H9 (cell line): ENCODE measurements at regions not wholly inside any gene's neighbourhood (a gene's known extent, or its start where the extent isn't known, plus 50 kb on each side); places are given as distances from the start of the nearest gene placed in this dataset.

Source experiments
- DNase-seq: peaks from one replicate; pipeline ENCODE4 v3.0.0-alpha.2; 2017
- H2AFZ ChIP-seq: one replicate; pipeline ENCODE4 v1.6.1; 2013; ENCODE audit warnings: mild to moderate bottlenecking, low read length, control low read depth, moderate library complexity
- H2AK5ac ChIP-seq: 2 replicates; pipeline ENCODE4 v1.6.1; 2013; ENCODE audit warnings: low read length, control low read depth, mixed read lengths; ENCODE audit not compliant: insufficient read length
- H2BK120ac ChIP-seq: one replicate; pipeline ENCODE4 v1.6.1; 2013; ENCODE audit warnings: low read depth, mild to moderate bottlenecking, low read length, control low read depth, inconsistent platforms; ENCODE audit not compliant: poor library complexity, severe bottlenecking
- H2BK12ac ChIP-seq: 2 replicates; pipeline ENCODE4 v1.6.1; 2013; ENCODE audit warnings: low read length, control low read depth, mixed read lengths, low read depth; ENCODE audit not compliant: insufficient read length
- H2BK15ac ChIP-seq: 2 replicates; pipeline ENCODE4 v1.6.1; 2013; ENCODE audit warnings: low read depth, low read length, control low read depth
- H2BK20ac ChIP-seq: one replicate; pipeline ENCODE4 v1.6.1; 2013; ENCODE audit warnings: low read depth, mild to moderate bottlenecking, low read length, control low read depth, inconsistent platforms; ENCODE audit not compliant: poor library complexity, severe bottlenecking
- H2BK5ac ChIP-seq: 2 replicates; pipeline ENCODE4 v1.6.1; 2013; ENCODE audit warnings: low read length, control low read depth, mixed read lengths; ENCODE audit not compliant: insufficient read length
- H3K14ac ChIP-seq: 2 replicates; pipeline ENCODE4 v1.6.1; 2013; ENCODE audit warnings: low read length, control low read depth; ENCODE audit not compliant: insufficient read depth
- H3K18ac ChIP-seq: 2 replicates; pipeline ENCODE4 v1.6.1; 2013; ENCODE audit warnings: low read depth, mild to moderate bottlenecking, mixed read lengths, low read length, control low read depth; ENCODE audit not compliant: insufficient read length
- H3K23ac ChIP-seq: 2 replicates; pipeline ENCODE4 v1.6.1; 2013; ENCODE audit warnings: low read length, control low read depth, mixed read lengths, low read depth; ENCODE audit not compliant: insufficient read length
- H3K23me2 ChIP-seq: 2 replicates; pipeline ENCODE4 v1.6.1; 2013; ENCODE audit warnings: low read depth, mild to moderate bottlenecking, mixed read lengths, low read length, control low read depth; ENCODE audit not compliant: insufficient read length, poor library complexity, severe bottlenecking
- H3K27ac ChIP-seq: 2 replicates; pipeline ENCODE4 v1.5.1; 2013; ENCODE audit warnings: low read length, control low read depth, mixed read lengths, low read depth; ENCODE audit not compliant: insufficient read length
- H3K27me3 ChIP-seq: 2 replicates; pipeline ENCODE4 v1.6.1; 2013; ENCODE audit warnings: low read length, control low read depth, inconsistent platforms; ENCODE audit not compliant: insufficient read depth
- H3K4ac ChIP-seq: 2 replicates; pipeline ENCODE4 v1.6.1; 2013; ENCODE audit warnings: low read depth, mild to moderate bottlenecking, control low read depth, inconsistent platforms, low read length, moderate library complexity
- H3K4me1 ChIP-seq: 2 replicates; pipeline ENCODE4 v1.6.1; 2013; ENCODE audit warnings: low read length, control low read depth, inconsistent platforms; ENCODE audit not compliant: insufficient read depth
- H3K4me2 ChIP-seq: 2 replicates; pipeline ENCODE4 v1.6.1; 2013; ENCODE audit warnings: low read length, control low read depth, mixed read lengths; ENCODE audit not compliant: insufficient read length, insufficient read depth
- H3K56ac ChIP-seq: 2 replicates; pipeline ENCODE4 v1.6.1; 2013; ENCODE audit warnings: low read depth, mild to moderate bottlenecking, mixed read lengths, low read length, control low read depth; ENCODE audit not compliant: insufficient read length
- H3K79me1 ChIP-seq: 2 replicates; pipeline ENCODE4 v1.6.1; 2013; ENCODE audit warnings: low read depth, mild to moderate bottlenecking, moderate library complexity, low read length, control low read depth, inconsistent platforms; ENCODE audit not compliant: insufficient read depth, poor library complexity, severe bottlenecking
- H3K79me2 ChIP-seq: 2 replicates; pipeline ENCODE4 v1.6.1; 2013; ENCODE audit warnings: low read length, control low read depth, inconsistent platforms; ENCODE audit not compliant: insufficient read depth
- H3K9ac ChIP-seq: 2 replicates; pipeline ENCODE4 v1.6.1; 2013; ENCODE audit warnings: low read length, control low read depth, mixed read lengths; ENCODE audit not compliant: insufficient read length; ENCODE audit errors: extremely low read depth
- H3K9me3 ChIP-seq: one replicate; pipeline ENCODE4 v1.6.1; 2013; ENCODE audit warnings: low read depth, low read length, inconsistent platforms; ENCODE audit not compliant: control insufficient read depth
- H3T11ph ChIP-seq: one replicate; pipeline ENCODE4 v1.6.1; 2013; ENCODE audit warnings: mild to moderate bottlenecking, low read length, control low read depth, inconsistent platforms
- H4K20me1 ChIP-seq: one replicate; pipeline ENCODE4 v1.6.1; 2013; ENCODE audit not compliant: control insufficient read depth, insufficient read length, insufficient read depth
- H4K5ac ChIP-seq: 2 replicates; pipeline ENCODE4 v1.6.1; 2013; ENCODE audit warnings: low read depth, mild to moderate bottlenecking, mixed read lengths, low read length, control low read depth; ENCODE audit not compliant: insufficient read length
- H4K8ac ChIP-seq: replicated peaks from 2 replicates; pipeline ENCODE4 v1.6.1; 2013; ENCODE audit warnings: low read length, control low read depth, mixed read lengths, low read depth; ENCODE audit not compliant: insufficient read length
- H4K91ac ChIP-seq: 2 replicates; pipeline ENCODE4 v1.6.1; 2013; ENCODE audit warnings: low read depth, mild to moderate bottlenecking, moderate library complexity, mixed read lengths, low read length, control low read depth; ENCODE audit not compliant: insufficient read length
- H3K27ac Mint-ChIP-seq, 3 experiments: 2 replicates in 2 of 3; 3 replicates in 1 of 3; pipeline ENCODE4 v1.8.0; 2020 to 2021; ENCODE audit warnings: mixed read lengths in 3 of 3, mild to moderate bottlenecking in 1 of 3, moderate library complexity in 1 of 3
- H3K27me3 Mint-ChIP-seq: 2 replicates; pipeline ENCODE4 v1.8.0; 2021; ENCODE audit warnings: low read depth, mild to moderate bottlenecking, moderate library complexity, mixed read lengths
- H3K36me3 Mint-ChIP-seq, 3 experiments: 2 replicates in 2 of 3; 3 replicates in 1 of 3; pipeline ENCODE4 v1.8.0; 2020 to 2021; ENCODE audit warnings: low read depth in 3 of 3, mixed read lengths in 3 of 3; ENCODE audit not compliant: insufficient read depth in 1 of 3
- H3K4me1 Mint-ChIP-seq, 2 experiments: 2 replicates each; pipeline ENCODE4 v1.8.0; 2020; ENCODE audit warnings: mixed read lengths in 2 of 2
- H3K4me3 Mint-ChIP-seq, 2 experiments: 2 replicates in 1 of 2; 3 replicates in 1 of 2; pipeline ENCODE4 v1.8.0; 2020 to 2021; ENCODE audit warnings: mild to moderate bottlenecking in 2 of 2, mixed read lengths in 2 of 2, moderate library complexity in 1 of 2
- H3K9me3 Mint-ChIP-seq, 2 experiments: 2 replicates in 1 of 2; 3 replicates in 1 of 2; pipeline ENCODE4 v1.8.0; 2020; ENCODE audit warnings: mild to moderate bottlenecking in 2 of 2, mixed read lengths in 2 of 2, moderate library complexity in 1 of 2
- WGBS: extraction: QIAGEN DNeasy Blood & Tissue Kit; methylation state at CpG from one replicate; pipeline ENCODE4 v1.1.7; 2013; ENCODE audit warnings: missing lambda C conversion rate, low lambda C conversion rate, mixed read lengths; ENCODE audit not compliant: insufficient read length; ENCODE audit errors: extremely low coverage; 5-methylcytosine and 5-hydroxymethylcytosine counted together
- TF ChIP-seq, protein P1 (sequence below): fragments of 200-600 bp; sonication (generic); conservative IDR thresholded peaks from 3 replicates; pipeline ENCODE4 v1.8.0; 2021; ENCODE audit warnings: antibody characterized with exemption, mild to moderate bottlenecking

DNA sequence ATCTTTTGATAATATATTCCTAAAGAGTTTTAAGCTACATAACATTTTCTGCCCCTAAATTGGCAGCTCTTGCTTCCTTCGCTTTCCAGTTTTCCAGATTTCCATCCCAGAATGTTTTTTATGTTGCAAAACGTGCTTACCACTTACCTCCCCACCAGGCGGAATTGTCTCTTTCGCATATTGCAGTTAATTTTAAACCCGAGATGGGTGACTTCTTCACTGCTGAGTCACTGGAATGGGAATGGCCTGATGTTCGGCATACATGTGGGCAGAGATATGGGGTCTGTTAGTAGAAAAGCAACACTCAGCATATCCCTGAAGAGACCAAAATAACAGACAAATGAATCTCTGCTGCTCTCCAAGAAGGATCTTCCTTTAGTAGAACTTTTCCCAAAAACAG lies 491.2 kb downstream of the PREX1 start:
- H2BK12ac ChIP-seq, result no peak overlapping the region
- H2AFZ ChIP-seq, result no peak overlapping the region
- H3K27me3 ChIP-seq, result no peaks in the 10 kb centered on the region
- H2AK5ac ChIP-seq, result no peak overlapping the region
- TF ChIP-seq, protein P1, sequence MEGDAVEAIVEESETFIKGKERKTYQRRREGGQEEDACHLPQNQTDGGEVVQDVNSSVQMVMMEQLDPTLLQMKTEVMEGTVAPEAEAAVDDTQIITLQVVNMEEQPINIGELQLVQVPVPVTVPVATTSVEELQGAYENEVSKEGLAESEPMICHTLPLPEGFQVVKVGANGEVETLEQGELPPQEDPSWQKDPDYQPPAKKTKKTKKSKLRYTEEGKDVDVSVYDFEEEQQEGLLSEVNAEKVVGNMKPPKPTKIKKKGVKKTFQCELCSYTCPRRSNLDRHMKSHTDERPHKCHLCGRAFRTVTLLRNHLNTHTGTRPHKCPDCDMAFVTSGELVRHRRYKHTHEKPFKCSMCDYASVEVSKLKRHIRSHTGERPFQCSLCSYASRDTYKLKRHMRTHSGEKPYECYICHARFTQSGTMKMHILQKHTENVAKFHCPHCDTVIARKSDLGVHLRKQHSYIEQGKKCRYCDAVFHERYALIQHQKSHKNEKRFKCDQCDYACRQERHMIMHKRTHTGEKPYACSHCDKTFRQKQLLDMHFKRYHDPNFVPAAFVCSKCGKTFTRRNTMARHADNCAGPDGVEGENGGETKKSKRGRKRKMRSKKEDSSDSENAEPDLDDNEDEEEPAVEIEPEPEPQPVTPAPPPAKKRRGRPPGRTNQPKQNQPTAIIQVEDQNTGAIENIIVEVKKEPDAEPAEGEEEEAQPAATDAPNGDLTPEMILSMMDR, result no peak
- H3K9me3 Mint-ChIP-seq, result peaks cover 0 to 3% of the 10 kb centered on the region in 2 experiments; a peak in 2 of 5 replicates
- no peak overlapping the region for H4K8ac ChIP-seq
- H3K27ac ChIP-seq, result no peak overlapping the region
- H3T11ph ChIP-seq, result no peak overlapping the region
- no peak overlapping the region for H3K4ac ChIP-seq
- H3K9me3 ChIP-seq, result no peaks in the 10 kb centered on the region
- H3K79me2 ChIP-seq, result no peaks in the 10 kb centered on the region
- H3K4me3 Mint-ChIP-seq, result no peak overlapping the region
- H3K18ac ChIP-seq, result no peak overlapping the region
- H2BK15ac ChIP-seq, result no peak overlapping the region
- no peak overlapping the region for H3K23ac ChIP-seq
- H3K4me2 ChIP-seq, result no peak overlapping the region
- H3K27me3 Mint-ChIP-seq, result no peaks in the 10 kb centered on the region; the same call in 1 of the 2 replicates
- H3K27ac Mint-ChIP-seq, result no peak overlapping the region
- H3K4me1 Mint-ChIP-seq, result peaks cover 26 to 32% of the 10 kb centered on the region in 2 experiments
- 0 out of 2 replicates have a peak, but pooled peaks cover 2% of the 10 kb centered on the region for H3K4me1 ChIP-seq
- H2BK20ac ChIP-seq, result no peak overlapping the region
- H2BK5ac ChIP-seq, result no peak overlapping the region
- WGBS, result no CpG with 5 or more reads among the region's 6 CpGs
- no peak overlapping the region for H4K5ac ChIP-seq
- H3K23me2 ChIP-seq, result no peaks in the 10 kb centered on the region
- H3K14ac ChIP-seq, result no peak overlapping the region
- no peak overlapping the region for H3K9ac ChIP-seq
- no peak overlapping the region for H2BK120ac ChIP-seq
- no peaks in the 10 kb centered on the region for H3K36me3 Mint-ChIP-seq
- DNase-seq, result no peak
- H3K56ac ChIP-seq, result no peak overlapping the region
- H4K91ac ChIP-seq, result no peak overlapping the region
- H4K20me1 ChIP-seq, result no peaks in the 10 kb centered on the region
- H3K79me1 ChIP-seq, result no peaks in the 10 kb centered on the region
